Esophagus muscularis mucosa (tissue), 3 donors: ENCODE measurements at regions not wholly inside any gene's neighbourhood (a gene's known extent, or its start where the extent isn't known, plus 50 kb on each side); places are given as distances from the start of the nearest gene placed in this dataset.

ENCODE experiments used
- POLR2A ChIP-seq: fragments of 450-650 bp; IDR thresholded peaks from one replicate; pipeline ENCODE4 v1.6.1; 2017; ENCODE audit warnings: antibody characterized with exemption, moderate library complexity, mild to moderate bottlenecking, low read depth
- TF ChIP-seq, protein P1 (sequence below), 3 experiments: fragments of 200-600 bp in 2 of 3; fragments of 450-650 bp in 1 of 3; sonication (generic) in 2 of 3; IDR thresholded peaks; one replicate each; pipeline ENCODE4 v1.5.1; 2017 to 2019; ENCODE audit warnings: antibody characterized with exemption in 3 of 3, mild to moderate bottlenecking in 2 of 3, moderate library complexity in 1 of 3

DNA sequence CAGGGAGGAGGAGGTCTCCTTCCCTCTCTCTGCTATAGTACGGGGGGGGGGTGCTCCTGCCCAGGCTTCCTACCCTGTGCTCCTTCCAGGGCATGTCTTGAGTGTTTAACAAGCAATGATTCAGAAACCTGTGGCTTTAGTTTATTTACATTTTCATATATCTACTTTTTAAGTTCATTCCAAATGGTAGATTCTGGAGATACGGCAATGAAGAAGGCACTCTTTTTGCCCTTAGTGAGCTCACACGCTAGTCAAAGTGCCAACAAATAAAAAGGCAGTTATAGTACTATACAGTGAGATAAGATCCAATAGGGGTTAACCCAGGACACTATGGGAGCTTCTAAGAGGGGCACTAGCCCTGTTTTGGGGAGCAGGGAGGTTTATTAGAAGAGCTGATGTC is 169.3 kb upstream of the CACNA1E start:
- TF ChIP-seq POLR2A, result no peak
- TF ChIP-seq, protein P1, sequence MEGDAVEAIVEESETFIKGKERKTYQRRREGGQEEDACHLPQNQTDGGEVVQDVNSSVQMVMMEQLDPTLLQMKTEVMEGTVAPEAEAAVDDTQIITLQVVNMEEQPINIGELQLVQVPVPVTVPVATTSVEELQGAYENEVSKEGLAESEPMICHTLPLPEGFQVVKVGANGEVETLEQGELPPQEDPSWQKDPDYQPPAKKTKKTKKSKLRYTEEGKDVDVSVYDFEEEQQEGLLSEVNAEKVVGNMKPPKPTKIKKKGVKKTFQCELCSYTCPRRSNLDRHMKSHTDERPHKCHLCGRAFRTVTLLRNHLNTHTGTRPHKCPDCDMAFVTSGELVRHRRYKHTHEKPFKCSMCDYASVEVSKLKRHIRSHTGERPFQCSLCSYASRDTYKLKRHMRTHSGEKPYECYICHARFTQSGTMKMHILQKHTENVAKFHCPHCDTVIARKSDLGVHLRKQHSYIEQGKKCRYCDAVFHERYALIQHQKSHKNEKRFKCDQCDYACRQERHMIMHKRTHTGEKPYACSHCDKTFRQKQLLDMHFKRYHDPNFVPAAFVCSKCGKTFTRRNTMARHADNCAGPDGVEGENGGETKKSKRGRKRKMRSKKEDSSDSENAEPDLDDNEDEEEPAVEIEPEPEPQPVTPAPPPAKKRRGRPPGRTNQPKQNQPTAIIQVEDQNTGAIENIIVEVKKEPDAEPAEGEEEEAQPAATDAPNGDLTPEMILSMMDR (IDR thresholded peaks at IDR 0.05), result no peak
